GM12865 (cell line): ENCODE measurements at regions not wholly inside any gene's neighbourhood (a gene's known extent, or its start where the extent isn't known, plus 50 kb on each side); places are given as distances from the start of the nearest gene placed in this dataset.

ENCODE experiments used
- DNase-seq: peaks from one replicate; pipeline ENCODE4 v3.0.0; 2010; ENCODE audit warnings: low read depth
- H3K4me3 ChIP-seq: 2 replicates; pipeline ENCODE4 v1.5.1; 2011; ENCODE audit warnings: mild to moderate bottlenecking, low read depth, low read length, control low read depth
- CTCF ChIP-seq: IDR thresholded peaks from 2 replicates; pipeline ENCODE4 v1.5.1; 2011; ENCODE audit warnings: low read length, control low read depth, low read depth, inconsistent platforms; ENCODE audit not compliant: insufficient read depth; ENCODE audit errors: missing control alignments

- no peak for DNase-seq
- no peak for TF ChIP-seq CTCF
- no peak overlapping the region for H3K4me3 ChIP-seq
These were observed 411.2 kb downstream of the MATN1 start for GRCh38 chr1:30312226-30312625.

DNA sequence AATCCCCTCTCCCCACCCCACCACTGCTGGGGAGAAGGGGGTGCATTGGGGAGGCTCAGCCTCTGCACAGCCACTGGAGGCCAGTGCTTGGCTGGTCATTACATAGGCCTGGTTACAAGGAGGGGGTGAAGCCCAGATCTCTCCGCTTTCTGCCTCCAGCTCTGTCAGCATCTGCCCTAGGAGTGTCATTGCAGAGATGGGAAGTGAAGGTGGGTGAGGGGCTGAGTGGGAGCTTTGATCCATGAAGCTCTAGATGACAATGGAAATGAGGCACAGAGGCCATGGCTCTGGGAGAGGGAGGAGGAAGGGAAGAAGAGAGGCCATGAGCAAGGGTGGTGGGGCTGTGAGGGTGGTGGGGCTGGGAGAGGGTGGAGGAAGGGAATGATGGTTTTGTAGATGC lies 411.6 kb downstream of the MATN1 start:
- no peak for DNase-seq
- no peak for TF ChIP-seq CTCF
- H3K4me3 ChIP-seq: no peak overlapping the region

DNA sequence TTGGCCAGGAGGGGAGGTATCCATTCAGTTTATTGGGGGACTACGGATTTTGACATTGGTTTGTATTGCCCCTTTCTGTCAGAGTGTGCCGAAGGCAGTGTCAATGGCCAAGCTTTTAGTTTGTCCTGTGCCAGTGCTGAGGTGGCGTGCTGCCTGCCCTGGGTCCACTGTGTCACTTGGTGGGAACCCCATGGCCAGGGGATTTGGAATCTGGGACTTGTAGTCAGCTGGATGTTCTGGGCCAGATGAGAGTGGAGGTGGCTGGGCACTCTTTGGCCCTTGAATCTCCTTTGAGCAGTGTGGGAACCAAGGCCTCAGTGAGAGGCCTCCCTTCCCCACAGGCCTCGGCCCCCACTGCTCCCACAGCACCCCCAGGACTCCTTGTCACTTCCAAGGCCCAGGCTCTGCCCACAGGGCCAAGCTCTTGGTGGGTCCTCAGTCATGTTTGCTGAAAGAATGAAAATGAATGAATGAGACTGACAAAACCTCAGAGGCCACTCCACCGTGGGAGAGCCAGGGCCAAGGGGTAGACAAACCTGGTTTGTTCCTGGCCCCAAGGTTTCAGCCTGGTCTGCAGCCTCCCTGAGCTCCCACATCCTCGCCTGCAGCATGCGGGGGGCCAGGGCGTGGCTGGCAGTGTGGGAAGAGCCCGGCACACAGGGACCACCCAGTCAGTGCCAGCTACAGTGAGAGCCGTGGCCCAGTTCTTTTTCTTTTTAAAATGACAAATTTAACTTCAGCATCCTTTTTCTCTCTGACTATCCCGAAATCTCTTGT lies 412.2 kb downstream of the MATN1 start:
- no peak overlapping the region for H3K4me3 ChIP-seq
- no peak for DNase-seq
- TF ChIP-seq CTCF: no peak

GRCh38 chr1:30307182-30307581 lies 416.2 kb downstream of the MATN1 start:
- no peak overlapping the region for H3K4me3 ChIP-seq
- no peak for DNase-seq
- TF ChIP-seq CTCF: no peak

DNA sequence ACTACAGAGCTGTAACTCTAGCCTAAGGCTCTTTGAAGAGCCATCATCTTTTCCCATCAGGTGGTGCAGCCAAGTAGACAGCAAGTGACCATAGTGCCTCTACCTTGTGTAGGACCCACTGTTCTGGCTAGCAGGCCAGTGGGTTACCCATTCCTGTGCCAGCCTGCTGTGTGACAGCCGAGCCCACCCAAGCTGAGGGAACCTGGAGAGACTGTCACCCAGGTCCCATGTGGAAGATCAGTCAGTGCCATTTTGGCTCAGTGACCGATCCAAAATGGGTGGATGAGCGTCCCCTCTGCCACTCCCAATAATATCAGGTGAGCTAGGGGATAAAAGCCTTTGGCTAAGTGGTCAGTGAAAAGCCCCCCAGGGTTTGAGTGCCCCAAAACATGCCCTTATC lies 417.9 kb downstream of the MATN1 start:
- TF ChIP-seq CTCF: no peak

DNA sequence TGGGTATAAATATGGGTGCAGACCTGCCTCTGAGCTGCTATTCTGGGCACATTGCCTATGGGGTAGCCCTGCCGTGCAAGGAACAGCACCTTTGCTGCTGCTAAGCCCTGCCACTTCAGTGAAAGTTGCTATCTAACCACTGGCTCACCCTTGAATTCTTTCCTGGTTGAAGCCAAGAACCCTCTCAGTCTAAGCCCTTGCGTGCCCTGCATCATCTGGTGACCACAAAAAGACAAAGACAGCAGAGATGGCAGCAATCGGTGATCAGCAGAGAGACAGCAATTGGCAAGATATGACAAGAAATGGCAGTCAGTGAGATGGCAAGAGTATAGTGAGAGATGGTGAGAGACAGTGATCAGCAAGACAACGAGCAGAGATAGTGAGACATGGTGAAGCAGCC lies 418.3 kb downstream of the MATN1 start:
- no peak overlapping the region for H3K4me3 ChIP-seq
- DNase-seq: no peak
- no peak for TF ChIP-seq CTCF

More for the DNA sequence above, 417.9 kb downstream of the MATN1 start:
- no peak for DNase-seq
- no peak overlapping the region for H3K4me3 ChIP-seq

- DNase-seq: no peak
- no peak for TF ChIP-seq CTCF
- no peak overlapping the region for H3K4me3 ChIP-seq
These were observed 419.3 kb downstream of the MATN1 start for GRCh38 chr1:30304080-30304479.
